ENCODE measurements at regions not wholly inside any gene's neighbourhood (a gene's known extent, or its start where the extent isn't known, plus 50 kb on each side); places are given as distances from the start of the nearest gene placed in this dataset.

GRCh38 chr2:209238765-209239584 is 184.9 kb upstream of the MAP2 start:
- H3K4me1 ChIP-seq (replicated peaks; ENCODE audit: insufficient read depth): no peaks in the 10 kb centered on the region
- H3K27ac ChIP-seq: no peak overlapping the region
- no peaks in the 10 kb centered on the region for H3K9me3 ChIP-seq (ENCODE audit: insufficient read depth, low read depth)
- no peak for DNase-seq
- H3K79me2 ChIP-seq (ENCODE audit: low read depth): no peaks in the 10 kb centered on the region
- no peak overlapping the region for H3K4me3 ChIP-seq
- H3K36me3 ChIP-seq (ENCODE audit: low read depth): no peaks in the 10 kb centered on the region
- ChIA-PET CTCF (no interaction called here), POLR2A (ENCODE audit: unreplicated experiment) (no interaction called here)
- TF ChIP-seq CTCF (conservative IDR thresholded peaks at IDR 0.05) (no peak), EZH2 (IDR thresholded peaks at IDR 0.05; ENCODE audit: low read depth) (no peak)
- no peak overlapping the region for H2AFZ ChIP-seq
- intact Hi-C loops (cut with micrococcal nuclease; ENCODE audit: unreplicated experiment): no loop called here
- H4K20me1 ChIP-seq (ENCODE audit: insufficient read depth): no peaks in the 10 kb centered on the region
- no TSS peak for BruUV-seq (replicated peaks)
- no peaks in the 10 kb centered on the region for H3K27me3 ChIP-seq (ENCODE audit: insufficient read depth, low read depth)
- no peak overlapping the region for H3K4me2 ChIP-seq
- H3K9me2 ChIP-seq (ENCODE audit: insufficient read depth): no peaks in the 10 kb centered on the region
- H3F3A ChIP-seq (ENCODE audit: insufficient read depth, low read depth): no peaks in the 10 kb centered on the region

GRCh38 chr2:209239585-209239938 is 184.3 kb upstream of the MAP2 start:
- no peaks in the 10 kb centered on the region for H3F3A ChIP-seq (ENCODE audit: insufficient read depth, low read depth)
- POLR2A ChIA-PET (ENCODE audit: unreplicated experiment): no interaction called here
- H4K20me1 ChIP-seq (ENCODE audit: insufficient read depth): no peaks in the 10 kb centered on the region
- no peak for DNase-seq
- H3K79me2 ChIP-seq (ENCODE audit: low read depth): no peaks in the 10 kb centered on the region
- BruUV-seq (replicated peaks): no TSS peak
- H3K27ac ChIP-seq: no peak overlapping the region
- no peaks in the 10 kb centered on the region for H3K4me1 ChIP-seq (replicated peaks; ENCODE audit: insufficient read depth)
- no peaks in the 10 kb centered on the region for H3K9me3 ChIP-seq (ENCODE audit: insufficient read depth, low read depth)
- no peaks in the 10 kb centered on the region for H3K9me2 ChIP-seq (ENCODE audit: insufficient read depth)
- H3K4me3 ChIP-seq: no peak overlapping the region
- no peaks in the 10 kb centered on the region for H3K27me3 ChIP-seq (ENCODE audit: insufficient read depth, low read depth)
- H3K36me3 ChIP-seq (ENCODE audit: low read depth): no peaks in the 10 kb centered on the region
- no peak for TF ChIP-seq EZH2 (IDR thresholded peaks at IDR 0.05; ENCODE audit: low read depth)
- no peak for TF ChIP-seq CTCF (conservative IDR thresholded peaks at IDR 0.05)
- no peak overlapping the region for H3K4me2 ChIP-seq
- intact Hi-C loops (cut with micrococcal nuclease; ENCODE audit: unreplicated experiment): no loop called here
- no peak overlapping the region for H2AFZ ChIP-seq
- CTCF ChIA-PET: no interaction called here

GRCh38 chr2:209240204-209240603 is 183.6 kb upstream of the MAP2 start:
- H3K9me3 ChIP-seq (ENCODE audit: insufficient read depth, low read depth): no peaks in the 10 kb centered on the region
- no peak overlapping the region for H2AFZ ChIP-seq
- CTCF ChIA-PET: no interaction called here
- no peak overlapping the region for H3K27ac ChIP-seq
- H3K4me3 ChIP-seq: no peak overlapping the region
- H3F3A ChIP-seq (ENCODE audit: insufficient read depth, low read depth): no peaks in the 10 kb centered on the region
- BruUV-seq (replicated peaks): no TSS peak
- no peaks in the 10 kb centered on the region for H3K36me3 ChIP-seq (ENCODE audit: low read depth)
- H3K4me1 ChIP-seq (replicated peaks; ENCODE audit: insufficient read depth): no peaks in the 10 kb centered on the region
- H3K4me2 ChIP-seq: no peak overlapping the region
- H3K79me2 ChIP-seq (ENCODE audit: low read depth): no peaks in the 10 kb centered on the region
- H4K20me1 ChIP-seq (ENCODE audit: insufficient read depth): no peaks in the 10 kb centered on the region
- TF ChIP-seq EZH2 (IDR thresholded peaks at IDR 0.05; ENCODE audit: low read depth): no peak
- TF ChIP-seq CTCF (conservative IDR thresholded peaks at IDR 0.05): no peak
- no peaks in the 10 kb centered on the region for H3K27me3 ChIP-seq (ENCODE audit: insufficient read depth, low read depth)
- H3K9me2 ChIP-seq (ENCODE audit: insufficient read depth): no peaks in the 10 kb centered on the region
- intact Hi-C loops (cut with micrococcal nuclease; ENCODE audit: unreplicated experiment): no loop called here
- DNase-seq: no peak
- POLR2A ChIA-PET (ENCODE audit: unreplicated experiment): no interaction called here
